ENCODE measurements at regions not wholly inside any gene's neighbourhood (a gene's known extent, or its start where the extent isn't known, plus 50 kb on each side); places are given as distances from the start of the nearest gene placed in this dataset.

DNA sequence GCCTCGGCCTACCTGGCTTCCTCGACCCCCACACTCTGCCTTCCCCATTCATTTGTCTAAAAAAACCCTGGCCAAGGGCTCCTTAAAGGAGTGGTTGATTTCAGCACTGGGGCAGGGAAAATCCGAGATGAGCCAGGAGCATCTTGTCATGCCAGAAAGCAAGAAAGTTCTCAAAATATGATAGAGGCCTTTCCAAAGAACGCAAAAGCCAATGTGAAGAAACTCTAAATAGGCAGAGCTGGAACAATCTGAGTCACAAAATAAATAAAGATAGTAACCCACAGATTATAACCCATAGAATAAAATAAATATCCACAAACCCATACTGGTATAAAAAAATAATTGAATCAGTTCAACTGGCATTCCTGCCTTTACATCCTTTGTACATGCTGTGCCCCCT, 192.3 kb upstream of the SALL1 start:
- no peak for TF ChIP-seq POLR2AphosphoS5 (IDR thresholded peaks at IDR 0.05)
- TF ChIP-seq EP300 (IDR thresholded peaks at IDR 0.05) = no peak
